ENCODE measurements at regions not wholly inside any gene's neighbourhood (a gene's known extent, or its start where the extent isn't known, plus 50 kb on each side); places are given as distances from the start of the nearest gene placed in this dataset.

- DNase-seq, result no peak
These were observed 430.1 kb downstream of the CCDC85A start for GRCh38 chr2:56613920-56614319.

DNA sequence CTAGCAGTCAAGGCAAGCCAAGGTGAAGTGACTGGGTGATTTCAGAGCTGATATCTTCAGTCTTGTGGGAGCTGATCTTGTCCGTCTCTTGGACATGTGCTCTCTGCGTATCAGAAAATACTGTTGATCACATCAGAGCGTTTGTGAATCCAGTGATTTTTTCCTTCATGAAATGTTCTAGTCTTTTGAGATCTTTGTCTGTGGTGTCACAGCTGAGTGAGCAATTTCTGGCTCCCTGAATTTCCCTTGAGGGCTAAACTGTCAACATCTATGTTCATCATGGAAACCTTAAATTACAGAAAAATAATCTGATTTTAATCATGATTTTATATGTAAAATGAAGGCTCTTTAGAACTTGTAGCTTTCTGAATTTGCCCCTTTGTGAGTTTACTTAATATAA, 432.0 kb downstream of the CCDC85A start:
- no peak for DNase-seq

DNA sequence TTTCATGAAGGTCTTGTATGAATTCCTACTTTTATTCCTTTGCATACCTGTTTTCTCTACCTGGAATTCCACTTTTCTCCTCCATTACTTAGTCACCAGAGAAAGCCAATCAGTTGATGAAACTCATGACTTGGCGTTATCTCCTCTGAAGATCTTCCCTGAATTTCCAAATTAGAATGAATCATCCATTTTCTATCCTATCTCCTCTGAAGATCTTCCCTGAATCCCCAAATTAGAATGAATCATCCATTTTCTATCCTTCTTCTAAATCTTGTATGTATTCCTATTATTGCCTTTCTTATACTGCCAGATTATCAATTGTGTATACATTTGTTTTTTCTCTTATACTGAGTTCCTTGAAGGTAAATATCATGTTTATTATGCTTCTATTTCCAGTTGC, 440.4 kb downstream of the CCDC85A start:
- no peak for DNase-seq

DNA sequence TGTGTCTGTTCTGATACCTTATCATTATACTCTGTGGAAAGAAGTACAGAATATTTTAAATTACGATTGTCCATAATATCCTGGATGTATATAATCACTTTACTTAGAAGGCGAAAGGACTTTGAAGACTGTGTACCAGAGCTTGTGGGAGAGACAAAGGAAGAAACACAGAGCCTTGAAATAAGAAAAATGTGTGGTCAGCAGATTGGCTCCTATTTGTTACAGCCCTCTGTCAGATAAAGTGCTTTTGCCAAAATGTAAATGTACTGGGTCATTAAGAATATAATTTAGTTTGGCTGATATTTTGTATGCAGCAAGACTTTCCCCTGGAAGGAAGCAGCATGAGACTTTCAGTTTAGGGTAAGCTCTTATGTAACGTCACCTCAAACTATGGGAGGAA, 443.1 kb downstream of the CCDC85A start:
- DNase-seq, result no peak

GRCh38 chr2:56630286-56630685, 446.5 kb downstream of the CCDC85A start:
- no peak for DNase-seq

DNA sequence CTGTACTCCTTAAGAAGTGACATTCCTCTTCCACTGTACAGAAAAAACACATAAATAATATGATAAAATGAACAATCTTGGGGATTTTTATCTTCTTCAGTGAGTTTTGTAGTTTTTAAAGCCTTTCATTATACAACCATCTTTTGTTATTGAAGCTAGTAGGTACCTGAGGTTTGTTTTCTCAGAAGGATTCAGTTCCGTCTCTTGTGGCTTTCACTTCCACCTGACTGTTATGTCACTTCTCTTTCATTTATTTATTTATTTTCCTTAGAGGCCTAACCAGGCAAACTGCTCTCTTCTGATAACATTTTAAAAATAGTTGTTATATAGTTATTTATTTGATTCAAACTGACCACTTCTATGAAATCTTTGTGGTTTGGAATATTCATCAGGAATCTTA, 464.2 kb downstream of the CCDC85A start:
- DNase-seq, result no peak

GRCh38 chr2:56648802-56649201, 465.0 kb downstream of the CCDC85A start:
- no peak for DNase-seq

GRCh38 chr2:56654936-56655335, 471.1 kb downstream of the CCDC85A start:
- no peak for DNase-seq

DNA sequence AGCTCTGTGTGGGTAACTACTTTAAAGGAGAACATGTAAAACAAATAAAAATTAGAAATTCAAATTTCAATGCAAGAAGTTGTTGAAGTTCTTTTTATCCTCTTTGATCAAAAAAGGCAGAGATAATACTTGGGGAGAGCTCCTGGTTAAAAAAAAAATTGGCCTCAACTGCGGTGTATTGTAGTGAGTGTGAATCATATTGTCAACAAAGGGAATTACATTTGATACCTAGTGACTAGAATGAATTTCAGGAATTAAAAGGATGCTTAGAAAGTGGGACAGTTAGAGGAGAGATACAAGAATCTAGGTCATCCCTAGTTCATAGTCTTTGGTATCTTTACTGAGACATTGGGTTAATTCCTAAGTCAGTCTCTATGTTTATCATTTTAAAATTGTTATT, 473.0 kb downstream of the CCDC85A start:
- DNase-seq, result no peak

DNA sequence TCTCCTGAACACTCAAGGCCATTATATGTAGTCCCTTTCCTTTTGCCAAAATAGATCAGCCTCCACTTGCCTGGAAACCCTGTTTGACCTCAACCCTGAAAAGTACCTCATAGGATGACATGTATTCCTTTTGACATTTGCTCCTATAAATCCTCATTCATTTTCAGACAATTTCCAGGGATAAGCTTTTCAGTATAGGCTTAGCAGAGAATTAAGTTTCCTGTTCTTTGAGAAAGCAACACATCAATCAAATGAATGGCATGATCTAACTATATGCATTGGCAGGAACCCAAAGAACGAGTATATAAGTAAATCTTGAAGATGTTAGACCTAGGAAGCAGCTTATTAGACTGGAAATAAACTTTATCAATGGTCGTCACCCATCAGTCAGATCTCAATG, 483.0 kb downstream of the CCDC85A start:
- no peak for DNase-seq

- no peak for DNase-seq
These were observed 488.3 kb downstream of the CCDC85A start for GRCh38 chr2:56671973-56672569.

GRCh38 chr2:56674084-56674483, 490.3 kb downstream of the CCDC85A start:
- no peak for DNase-seq

- no peak for DNase-seq
These were observed 493.2 kb downstream of the CCDC85A start for GRCh38 chr2:56676966-56677365.

DNA sequence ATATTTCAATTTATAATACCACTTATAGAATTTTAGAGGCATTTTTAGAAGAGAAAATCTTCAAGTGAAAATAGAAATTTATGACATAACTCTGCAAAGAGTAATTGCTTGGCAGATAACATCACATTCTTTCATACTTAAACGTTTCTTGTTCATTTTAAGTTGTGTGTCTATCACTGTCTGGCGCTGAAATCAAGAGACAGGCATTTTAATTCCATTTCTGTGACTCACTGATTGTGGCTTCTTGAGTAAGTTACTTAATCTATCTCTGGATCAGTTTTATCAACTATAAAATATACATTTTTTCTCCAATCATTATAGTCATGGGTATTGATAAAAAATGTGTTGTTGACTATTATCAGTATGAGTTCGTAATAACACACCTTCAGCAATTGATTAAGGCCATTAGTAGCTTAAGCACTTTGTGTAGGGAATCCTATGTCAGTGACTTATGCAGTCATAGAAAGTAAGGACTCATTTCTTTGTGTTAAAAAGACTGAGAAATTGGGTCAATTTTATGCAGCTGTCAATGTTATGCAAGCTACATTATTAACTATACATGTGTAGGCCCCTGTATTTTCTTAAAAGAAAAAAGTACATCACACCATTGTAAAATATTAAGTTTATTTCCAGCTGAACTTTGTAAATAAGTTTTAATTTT, 497.3 kb downstream of the CCDC85A start:
- DNase-seq, result no peak

DNA sequence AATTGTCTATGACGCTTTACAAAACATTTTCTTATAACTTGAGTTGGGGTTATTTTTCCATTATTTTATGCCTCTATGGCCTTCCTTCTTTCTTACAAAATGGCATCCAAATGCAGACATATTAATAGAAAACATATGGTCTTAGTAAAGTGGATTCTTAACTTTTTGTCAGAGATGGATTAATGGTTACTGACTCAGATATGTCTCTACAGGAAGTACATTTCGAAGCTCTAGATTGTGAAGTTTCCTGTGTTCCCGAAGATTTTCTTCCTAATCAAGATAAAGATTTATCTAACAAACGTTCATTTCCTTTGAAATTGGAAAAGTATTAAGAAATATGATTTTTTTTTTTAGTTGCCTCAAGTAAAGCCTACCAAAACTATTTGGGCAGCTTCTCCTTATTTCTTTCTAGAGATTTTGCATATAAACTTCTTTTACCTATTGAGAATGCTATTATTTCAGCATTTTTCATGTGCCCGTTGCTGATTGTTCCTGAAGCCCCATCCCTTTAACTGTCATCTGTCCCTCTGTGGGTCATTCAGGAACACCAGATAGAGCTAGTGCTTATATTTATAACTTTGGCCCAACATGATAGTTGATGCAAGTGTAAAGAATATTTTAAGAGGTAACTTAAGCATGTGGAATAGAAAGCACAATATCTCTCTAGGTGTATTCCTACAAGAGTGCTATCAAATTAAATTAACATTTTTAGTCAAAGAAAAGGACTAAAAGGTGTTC, 498.0 kb downstream of the CCDC85A start:
- no peak for DNase-seq

DNA sequence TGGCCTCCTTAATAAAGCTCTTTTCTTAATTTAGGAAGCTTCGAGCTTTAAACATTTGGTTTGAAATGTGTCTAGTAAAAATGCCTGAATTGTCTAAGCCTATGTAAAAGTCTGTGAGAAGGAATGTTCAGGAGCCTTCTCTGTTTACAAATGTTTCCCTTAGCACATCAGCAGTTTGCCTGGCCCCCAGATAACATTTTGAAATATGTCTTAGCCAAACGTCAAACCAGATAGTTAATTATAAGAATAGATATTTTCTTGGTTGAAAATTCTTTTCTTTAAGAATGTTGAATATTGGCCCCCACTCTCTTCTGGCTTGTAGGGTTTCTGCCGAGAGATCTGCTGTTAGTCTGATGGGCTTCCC, 498.6 kb downstream of the CCDC85A start:
- DNase-seq, result no peak

DNA sequence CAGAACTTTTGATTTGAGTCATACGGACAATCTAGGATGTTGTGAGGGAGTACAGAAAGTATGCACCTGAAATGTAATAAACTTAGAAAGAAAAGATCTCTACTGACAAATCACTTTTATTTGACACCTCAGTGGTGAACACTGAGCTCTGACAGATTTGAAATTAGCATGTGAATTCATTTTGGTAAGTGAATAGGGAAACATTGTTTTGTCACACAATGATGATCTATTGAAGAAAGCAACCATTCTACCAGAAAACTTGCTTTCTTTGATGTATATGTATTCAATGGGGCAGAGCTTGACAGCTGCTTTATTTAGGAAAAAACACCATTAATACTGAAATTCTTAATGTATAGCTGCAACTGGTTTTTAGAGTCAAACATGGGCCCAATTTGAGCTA, 500.5 kb downstream of the CCDC85A start:
- no peak for DNase-seq

DNA sequence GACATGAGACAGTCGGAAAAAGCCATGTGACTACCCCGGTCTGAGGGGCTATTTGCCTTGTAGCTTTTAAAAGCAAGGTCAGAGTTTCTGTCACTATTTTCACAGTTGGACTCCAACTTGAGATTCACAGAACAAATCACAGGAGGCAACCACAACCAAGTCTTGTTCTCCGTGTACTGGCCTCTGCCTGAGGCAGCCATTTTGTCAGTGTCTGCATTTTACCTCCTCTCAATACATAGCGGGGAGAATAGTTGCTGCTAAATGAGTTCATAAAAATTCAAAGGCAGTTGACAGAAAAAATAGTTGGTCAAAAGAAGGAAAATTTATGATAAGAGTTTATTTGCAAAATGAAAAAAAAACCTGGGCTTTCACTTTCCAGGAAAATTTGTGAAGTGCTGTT, 501.4 kb downstream of the CCDC85A start:
- no peak for DNase-seq

GRCh38 chr2:56687169-56687568, 503.4 kb downstream of the CCDC85A start:
- no peak for DNase-seq

DNA sequence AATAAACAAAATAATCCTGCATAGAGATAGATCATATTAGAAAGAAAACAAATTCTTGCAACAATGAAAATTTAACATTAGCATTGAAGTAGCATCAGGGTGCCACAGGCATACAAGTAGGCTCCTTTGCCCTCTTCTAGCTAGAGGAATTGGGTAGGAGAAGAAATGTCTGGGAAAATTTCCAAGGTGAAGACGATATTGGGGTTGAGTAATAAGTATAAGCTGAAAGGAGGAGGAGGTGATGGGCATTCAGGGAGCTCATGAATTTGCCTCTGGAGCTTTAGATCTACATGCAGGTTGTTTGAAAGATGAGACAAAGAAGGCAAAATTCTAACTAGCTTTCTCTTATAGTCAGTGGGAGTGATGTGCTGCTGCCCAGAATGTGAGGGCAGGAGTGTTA, 504.9 kb downstream of the CCDC85A start:
- no peak for DNase-seq

DNA sequence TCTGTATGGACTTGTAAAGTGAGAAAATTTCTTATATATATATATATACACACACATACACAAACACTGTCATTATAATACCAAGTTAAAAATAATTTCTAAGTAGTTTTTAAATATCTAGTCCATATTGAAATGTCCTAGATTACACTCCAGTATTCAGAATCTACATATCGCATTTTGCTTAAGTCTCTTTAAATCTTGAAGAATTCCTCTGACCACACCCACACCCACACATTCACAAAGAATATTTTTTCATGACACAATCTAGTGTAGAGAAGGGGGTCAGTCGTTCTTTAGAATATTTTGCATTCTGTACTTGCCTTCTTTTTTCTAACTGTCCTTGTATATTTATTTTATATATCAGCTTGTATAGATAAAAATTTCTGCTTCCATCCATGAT, 509.7 kb downstream of the CCDC85A start:
- no peak for DNase-seq

DNA sequence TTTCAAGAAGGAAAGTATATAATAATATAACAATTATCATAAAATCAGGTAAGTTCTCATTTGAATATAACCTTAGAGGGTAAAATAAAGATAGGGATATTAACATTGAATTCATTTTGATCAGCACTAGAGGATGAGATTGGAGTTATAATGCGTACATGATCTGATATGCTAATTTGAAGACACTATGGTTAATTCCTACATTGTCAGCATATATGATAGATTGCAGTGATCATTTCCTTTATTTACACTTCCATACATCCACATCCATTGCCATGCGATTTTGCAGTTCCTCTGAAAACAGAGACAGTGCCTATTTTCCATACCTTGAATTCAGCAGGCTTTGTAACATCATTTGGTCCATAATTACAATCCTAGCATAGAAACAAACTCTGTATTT, 519.2 kb downstream of the CCDC85A start:
- no peak for DNase-seq

- DNase-seq, result no peak
These were observed 521.9 kb downstream of the CCDC85A start for GRCh38 chr2:56705713-56706112.

Measured in amygdala (tissue), 56 donors.